ENCODE measurements at regions not wholly inside any gene's neighbourhood (a gene's known extent, or its start where the extent isn't known, plus 50 kb on each side); places are given as distances from the start of the nearest gene placed in this dataset.
"Not testable (repeated sequence)": the region's sequence is repeated elsewhere in the genome, so short reads cannot be mapped to it uniquely, and the experiment has no call there.

DNA sequence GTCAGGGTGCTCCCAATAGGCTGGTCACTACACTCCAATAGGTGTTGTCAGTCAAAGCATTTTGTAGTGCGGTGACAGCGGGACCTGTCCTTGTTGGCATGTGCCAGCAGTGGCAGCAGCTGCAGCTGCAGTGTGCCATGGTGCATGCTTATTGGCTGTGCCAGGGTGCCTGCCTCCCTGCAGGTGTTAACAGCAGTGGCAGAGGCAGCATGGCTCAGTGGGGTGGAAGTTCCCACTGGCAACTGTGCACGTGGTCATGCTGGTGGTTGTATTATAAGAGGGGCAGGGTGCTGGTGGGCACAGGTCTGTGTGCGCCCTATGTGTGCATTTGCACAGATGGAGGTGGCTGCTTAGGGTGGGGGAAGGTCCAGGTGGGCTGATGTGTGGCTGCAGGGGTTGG, 133.7 kb upstream of the EDIL3 start:
- no peak for DNase-seq (ENCODE audit: extremely low read depth, low read depth)

DNA sequence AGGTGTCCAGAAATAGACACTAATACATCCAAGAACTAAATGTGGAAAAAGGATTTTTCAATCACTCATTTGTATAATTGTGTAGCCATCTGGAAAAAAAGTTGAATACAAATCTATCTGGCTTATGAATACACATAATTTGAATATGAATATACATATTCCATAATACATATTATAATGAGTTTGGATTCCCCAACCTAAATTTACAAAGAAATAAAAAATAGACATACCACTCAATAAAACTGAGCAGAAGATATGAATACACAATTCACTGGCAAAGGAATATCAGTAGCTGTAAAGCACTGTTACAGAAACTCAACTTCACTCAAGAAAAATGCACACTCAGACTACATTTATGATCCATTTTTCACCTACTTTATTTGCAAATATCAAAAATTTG, 121.9 kb upstream of the EDIL3 start:
- DNase-seq (ENCODE audit: extremely low read depth, low read depth), result no peak

DNA sequence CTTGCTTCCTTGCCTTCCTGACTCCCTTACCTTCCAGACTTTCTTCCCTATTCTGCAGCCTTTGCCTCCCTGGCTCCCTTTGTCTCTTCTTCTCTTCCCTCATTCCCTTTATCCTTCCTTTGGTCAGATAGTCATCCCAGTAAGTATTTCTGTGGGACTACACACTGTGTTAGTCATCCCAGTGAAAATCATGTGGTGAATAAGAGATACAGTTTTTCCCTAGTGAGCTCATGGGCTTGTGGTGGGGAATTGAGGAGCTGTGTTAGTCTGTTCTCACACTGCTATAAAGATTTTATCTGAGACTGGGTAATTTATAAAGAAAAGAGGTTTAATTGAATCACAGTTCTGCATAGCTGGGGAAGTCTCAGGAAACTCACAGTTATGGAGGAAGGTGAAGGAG, 109.8 kb upstream of the EDIL3 start:
- no peak for DNase-seq (ENCODE audit: extremely low read depth, low read depth)

DNA sequence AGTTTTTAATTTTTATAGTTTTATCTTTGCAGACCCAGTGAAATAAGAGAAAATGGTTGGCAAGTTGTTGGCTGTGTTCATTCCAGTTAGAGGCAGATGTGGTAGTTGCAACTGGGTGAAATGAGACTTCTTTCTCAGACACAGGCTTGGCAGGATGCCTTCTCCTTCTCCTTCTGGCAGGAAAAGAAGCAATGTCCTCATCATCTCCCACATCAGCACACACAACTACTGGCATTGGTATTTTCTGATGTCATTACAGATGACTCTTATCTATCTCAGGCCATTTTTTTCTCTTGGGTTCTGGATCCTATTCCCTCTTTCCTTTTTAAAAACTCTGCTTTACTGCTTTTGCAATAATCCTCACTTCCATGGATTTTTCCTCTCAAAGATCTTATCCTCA, 103.3 kb upstream of the EDIL3 start:
- no peak for DNase-seq (ENCODE audit: extremely low read depth, low read depth)

DNA sequence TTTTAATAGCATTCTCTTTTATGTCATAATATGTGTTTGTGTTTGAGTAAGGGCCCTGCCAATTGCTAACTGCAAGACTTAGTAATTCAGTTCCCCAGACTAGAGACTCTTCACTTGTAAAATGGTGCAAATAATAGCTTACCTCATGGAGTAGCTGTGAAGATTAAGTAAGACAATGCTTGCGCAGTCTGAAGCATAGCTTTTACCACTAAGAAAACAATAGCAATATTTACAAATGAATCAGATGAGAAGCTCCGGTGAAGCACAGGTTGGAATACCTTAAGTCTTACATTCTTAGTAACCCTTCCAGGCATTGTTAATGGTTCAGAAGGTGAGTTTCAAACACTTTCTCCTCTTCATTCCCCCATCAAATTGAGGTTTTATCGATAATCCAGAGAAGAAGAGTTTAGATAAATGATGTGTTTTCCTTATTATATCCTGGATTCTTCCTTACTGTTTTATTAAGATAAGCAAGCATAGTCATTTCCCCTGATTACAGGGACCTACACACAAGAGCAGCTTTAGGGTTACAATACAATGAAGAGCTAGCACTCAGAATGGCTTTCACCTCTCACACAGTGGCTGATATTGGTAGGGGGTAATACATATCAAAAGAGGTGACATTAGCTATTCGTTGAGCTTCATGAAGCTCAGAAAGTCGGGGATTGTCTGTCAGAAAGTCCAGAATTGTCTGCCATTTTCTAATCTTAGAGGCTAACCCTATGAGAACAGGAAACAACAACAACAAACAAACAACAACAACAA, 96.4 kb upstream of the EDIL3 start:
- no peak for DNase-seq (ENCODE audit: extremely low read depth, low read depth)

DNA sequence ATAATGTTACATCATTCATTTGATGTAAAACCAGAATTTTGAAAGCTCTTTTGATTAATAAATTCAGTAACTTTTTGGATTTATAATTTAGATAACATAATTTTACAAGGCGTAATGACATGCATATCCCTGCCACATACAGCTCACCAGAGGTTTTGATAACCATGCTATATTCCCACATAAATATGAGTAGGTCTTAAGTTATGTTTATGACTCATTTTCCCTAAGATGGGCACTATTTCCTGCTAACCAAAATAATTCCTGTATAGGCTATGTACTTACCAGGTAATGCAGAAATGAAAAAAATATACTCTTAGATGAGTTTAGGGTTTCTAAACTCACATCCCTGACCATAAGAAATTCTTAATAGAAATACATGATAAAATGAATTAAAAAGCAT, 93.9 kb upstream of the EDIL3 start:
- no peak for DNase-seq (ENCODE audit: extremely low read depth, low read depth)

DNA sequence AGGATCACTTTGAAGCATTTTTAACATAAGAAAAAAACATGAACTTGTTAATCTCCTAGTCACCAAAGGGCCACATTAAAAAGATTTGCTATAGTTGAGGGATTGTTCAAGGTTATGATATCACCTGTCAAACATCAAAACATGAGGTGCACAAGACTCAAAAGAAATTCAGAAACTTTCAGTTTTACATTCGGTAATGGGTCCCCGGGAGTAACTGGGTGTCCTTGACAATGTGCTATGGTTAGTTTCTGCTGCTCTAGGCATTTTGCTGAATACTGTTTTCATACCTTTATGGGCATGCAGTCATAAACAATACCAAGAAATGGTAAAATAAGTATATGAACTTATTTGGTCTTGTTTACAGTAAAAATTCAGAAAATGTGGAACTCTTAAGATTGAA, 92.8 kb upstream of the EDIL3 start:
- no peak for DNase-seq (ENCODE audit: extremely low read depth, low read depth)

DNA sequence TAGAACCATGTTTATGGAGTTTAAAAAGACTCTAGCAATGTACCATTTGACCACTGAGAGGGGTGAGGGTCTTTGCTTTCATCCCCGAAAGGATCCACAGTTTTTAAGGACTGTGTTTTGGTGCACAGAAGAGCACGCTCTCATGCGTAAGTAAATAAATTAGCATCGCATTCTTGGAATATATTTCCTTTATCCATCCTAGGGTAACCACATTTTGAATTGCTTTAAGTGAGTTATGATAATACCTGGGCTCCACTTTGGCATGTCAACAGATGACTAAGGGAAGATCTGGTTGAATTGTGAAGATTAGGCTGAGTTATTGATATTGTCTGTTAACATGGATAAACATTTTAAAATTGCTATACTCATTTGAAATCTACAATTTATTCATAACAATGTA, 89.4 kb upstream of the EDIL3 start:
- DNase-seq (ENCODE audit: extremely low read depth, low read depth), result no peak

DNA sequence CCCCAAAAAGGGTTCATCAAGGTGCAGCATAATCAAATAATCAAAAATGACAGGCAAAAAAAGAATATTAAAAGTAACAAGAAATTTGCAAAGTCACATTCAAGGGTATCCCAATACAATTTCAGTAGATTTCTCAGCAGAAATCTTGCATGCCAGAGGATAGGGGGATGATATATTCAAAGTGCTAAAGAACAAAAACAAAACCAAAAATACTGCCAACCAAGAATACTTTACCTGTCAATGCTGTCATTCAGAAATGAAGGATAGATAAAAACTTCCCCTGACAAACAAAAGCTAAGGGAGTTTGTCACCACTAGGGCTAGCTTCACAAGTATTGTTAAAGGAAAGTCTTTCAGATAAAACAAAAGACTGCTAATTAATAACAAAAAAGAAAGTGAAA, 68.7 kb upstream of the EDIL3 start:
- DNase-seq (ENCODE audit: extremely low read depth, low read depth), result no peak

DNA sequence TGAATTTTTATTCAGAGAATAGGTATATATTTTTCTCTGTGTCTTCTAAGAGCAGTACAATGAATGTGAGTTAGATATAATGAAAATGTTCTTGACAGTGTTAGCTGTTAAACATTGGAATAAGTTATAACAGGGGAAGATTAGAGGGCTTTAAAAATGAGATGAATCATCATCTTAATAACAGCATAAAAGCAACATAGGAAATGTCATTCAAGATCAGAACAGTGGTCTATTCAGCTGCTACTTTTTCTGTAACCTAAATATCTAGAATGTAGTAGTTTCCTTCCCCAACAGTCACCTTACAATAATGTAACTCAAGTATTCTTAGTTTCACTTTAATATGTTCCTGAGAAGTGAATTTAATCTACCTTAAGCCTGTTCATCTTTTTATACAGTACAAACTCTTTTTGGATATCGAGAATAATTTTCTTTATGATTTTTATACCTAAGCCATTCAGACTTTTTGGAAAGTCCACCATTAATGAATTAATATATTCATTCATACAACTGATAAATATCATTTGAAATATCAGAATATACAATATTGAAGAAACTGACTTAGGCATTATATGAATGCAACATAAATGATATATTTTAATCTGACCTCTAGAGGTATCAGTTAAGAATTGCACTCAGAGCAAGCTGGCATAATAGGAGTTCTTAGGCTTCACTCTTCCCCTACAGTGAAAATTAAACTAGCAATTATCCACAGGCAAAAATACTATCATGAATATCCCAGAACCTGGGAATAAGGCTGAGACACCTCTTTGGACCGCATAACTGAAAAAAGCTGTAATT, 66.1 kb upstream of the EDIL3 start:
- peak; percentile 13 for DNase-seq (ENCODE audit: extremely low read depth, low read depth)

DNA sequence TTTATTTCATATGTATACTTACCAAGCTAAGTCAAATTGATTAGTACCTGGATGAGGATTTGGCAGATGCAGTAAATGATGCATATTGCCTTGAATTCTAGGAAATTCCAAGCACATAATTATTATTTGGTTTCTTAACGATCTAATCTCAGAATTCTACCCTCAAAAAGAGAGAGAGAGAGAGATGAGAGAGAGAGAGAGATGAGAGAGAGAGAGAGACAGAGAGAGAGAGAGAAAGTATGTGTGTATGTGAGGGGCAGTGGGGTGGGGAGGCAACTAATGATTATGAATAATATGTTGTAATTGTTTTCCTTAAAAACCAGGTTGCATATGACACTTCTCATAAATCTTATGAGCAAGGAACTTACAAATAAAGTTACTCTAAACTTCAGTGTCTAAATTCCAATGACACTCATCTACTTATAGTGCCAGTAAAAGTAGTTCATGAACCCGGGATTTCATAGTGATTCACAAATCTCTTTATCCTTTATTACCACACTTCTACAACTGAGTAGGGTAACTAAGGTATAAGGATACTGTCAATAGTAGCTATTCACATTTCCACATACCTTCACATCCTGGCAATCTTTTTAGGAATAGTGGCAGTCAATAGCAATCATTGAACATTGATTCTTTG, 60.5 kb upstream of the EDIL3 start:
- DNase-seq (ENCODE audit: extremely low read depth, low read depth), result no peak

DNA sequence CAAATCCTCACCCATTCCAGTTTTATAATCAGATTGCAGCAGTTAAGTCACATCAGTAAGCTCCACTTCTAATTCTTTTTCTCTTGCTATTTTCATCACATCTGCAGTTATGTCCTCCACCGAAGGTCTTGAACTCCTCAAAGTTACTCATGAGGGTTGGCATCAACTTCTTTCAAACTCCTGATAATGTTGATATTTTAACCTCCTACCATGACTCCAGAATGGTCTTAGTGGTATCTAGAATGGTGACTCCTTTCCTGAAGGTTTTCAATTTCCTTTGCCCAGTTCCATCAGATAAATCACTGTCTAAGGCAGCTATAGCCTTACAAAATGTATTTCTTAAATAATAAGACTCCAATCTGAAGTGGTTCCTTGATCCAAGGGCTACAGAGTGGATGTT, 53.8 kb upstream of the EDIL3 start:
- no peak for DNase-seq (ENCODE audit: extremely low read depth, low read depth)

DNA sequence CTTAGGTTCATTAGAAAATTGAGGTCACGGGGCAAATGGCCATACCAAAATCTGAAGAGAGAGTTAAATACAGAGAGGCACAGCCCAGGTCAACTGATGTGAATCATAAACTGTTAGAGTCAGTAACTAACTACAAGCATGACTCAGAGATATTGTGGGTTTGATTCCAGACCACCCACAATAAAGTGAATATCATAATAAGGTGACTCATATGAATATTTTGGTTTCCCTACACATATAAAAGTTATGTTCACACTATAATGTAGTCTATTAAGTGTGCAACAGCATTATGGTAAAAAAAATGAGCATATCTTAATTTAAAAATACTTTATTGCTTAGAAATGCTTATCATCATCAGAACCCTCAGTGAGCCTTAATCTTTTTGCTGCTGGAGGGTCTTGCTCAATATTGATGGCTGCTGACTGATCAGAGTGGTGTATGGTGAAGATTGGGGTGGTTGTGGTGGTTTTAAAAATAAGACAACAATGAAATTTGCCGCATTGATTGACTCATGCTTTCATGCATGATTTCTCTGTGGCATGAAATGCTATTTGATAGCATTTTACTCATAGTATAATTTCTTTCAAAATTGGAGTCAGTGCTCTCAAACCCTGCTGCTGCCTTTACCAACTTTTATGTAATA, 53.1 kb upstream of the EDIL3 start:
- no peak for DNase-seq (ENCODE audit: extremely low read depth, low read depth)

DNA sequence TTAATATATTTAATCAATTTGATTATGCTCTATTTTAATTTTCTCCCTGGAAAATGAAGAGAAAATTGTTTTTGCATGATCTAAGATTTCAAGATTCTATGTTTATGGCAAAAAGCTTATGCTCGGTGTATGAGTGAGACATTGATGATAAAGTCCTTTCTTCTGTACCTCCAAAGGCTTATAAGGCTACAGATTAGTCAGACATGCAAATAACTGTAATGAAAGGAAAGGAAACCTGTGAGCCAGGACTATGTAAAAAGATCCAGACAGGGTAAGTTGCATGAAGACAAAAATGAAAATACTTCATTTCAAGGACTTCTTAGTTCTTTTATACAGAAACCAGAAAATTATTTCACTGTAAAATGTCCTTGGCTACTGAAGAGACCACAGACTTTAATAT, 52.2 kb upstream of the EDIL3 start:
- no peak for DNase-seq (ENCODE audit: extremely low read depth, low read depth)

DNA sequence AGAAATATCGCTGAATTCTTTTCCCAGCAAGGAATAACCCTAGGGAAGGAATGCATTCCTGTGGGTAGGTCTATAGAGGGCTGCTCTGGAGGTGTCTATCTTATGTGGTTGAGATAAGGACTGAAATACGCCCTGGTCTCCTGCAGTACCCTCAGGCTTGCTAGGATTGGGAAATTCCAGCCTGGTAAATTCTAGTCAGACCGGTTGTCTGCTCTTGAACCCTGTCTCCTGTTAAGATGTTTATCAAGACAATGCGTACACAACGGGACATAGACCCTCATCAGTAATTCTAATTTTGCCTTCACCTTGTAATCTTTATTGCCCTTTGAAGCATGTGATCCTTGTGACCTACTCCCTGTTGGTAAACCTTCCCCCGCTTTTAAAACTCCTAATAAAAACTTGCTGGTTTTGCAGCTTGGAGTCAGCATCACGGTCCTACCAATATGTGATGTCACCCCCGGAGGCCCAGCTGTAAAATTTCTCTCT, 51.2 kb upstream of the EDIL3 start:
- DNase-seq (ENCODE audit: extremely low read depth, low read depth), result not testable (repeated sequence)

Measured in NCI-H460 (cell line).